H1 (cell line): ENCODE measurements at regions not wholly inside any gene's neighbourhood (a gene's known extent, or its start where the extent isn't known, plus 50 kb on each side); places are given as distances from the start of the nearest gene placed in this dataset.

ENCODE experiments used
- CBX5 ChIP-seq: fragments of 300-800, 300-1000 bp; sonication (generic); IDR thresholded peaks from 2 replicates; pipeline ENCODE4 v1.7.1; 2016; ENCODE audit warnings: antibody characterized with exemption, low read length, low read depth
- CEBPB ChIP-seq: IDR thresholded peaks from 2 replicates; pipeline ENCODE4 v1.6.1; 2012; ENCODE audit warnings: low read depth, low read length
- EGR1 ChIP-seq: IDR thresholded peaks from 2 replicates; pipeline ENCODE4 v1.6.1; 2011; ENCODE audit warnings: low read depth, low read length, borderline replicate concordance
- EP300 ChIP-seq, 2 experiments: IDR thresholded peaks; 1 replicate in 1 of 2; 2 replicates in 1 of 2; pipeline ENCODE4 v1.6.1; 2011 to 2012; ENCODE audit warnings: low read depth in 2 of 2, low read length in 2 of 2, mild to moderate bottlenecking in 2 of 2, borderline replicate concordance in 1 of 2, inconsistent platforms in 1 of 2, moderate library complexity in 1 of 2
- EZH2 ChIP-seq: fragments of 200-600 bp; sonication (generic); IDR thresholded peaks from 2 replicates; pipeline ENCODE4 v1.7.1; 2012; ENCODE audit warnings: low read depth, mild to moderate bottlenecking, moderate library complexity, low read length, inconsistent platforms; ENCODE audit not compliant: severe bottlenecking
- FOSL1 ChIP-seq: IDR thresholded peaks from 2 replicates; pipeline ENCODE4 v1.6.1; 2011; ENCODE audit warnings: mild to moderate bottlenecking, low read depth, low read length, moderate library complexity; ENCODE audit not compliant: insufficient read depth
- GABPA ChIP-seq: IDR thresholded peaks from 2 replicates; pipeline ENCODE4 v1.6.1; 2011; ENCODE audit warnings: mild to moderate bottlenecking, low read length, moderate library complexity, borderline replicate concordance; ENCODE audit not compliant: insufficient read depth
- JUND ChIP-seq: IDR thresholded peaks from 2 replicates; pipeline ENCODE4 v1.6.1; 2011; ENCODE audit warnings: mild to moderate bottlenecking, improper control_type of control experiment, low read length
- POLR2A ChIP-seq, 2 experiments: IDR thresholded peaks; 1 replicate in 1 of 2; 2 replicates in 1 of 2; pipeline ENCODE4 v1.6.1; 2011; ENCODE audit warnings: low read depth in 2 of 2, low read length in 2 of 2, mild to moderate bottlenecking in 2 of 2; ENCODE audit errors: control extremely low read depth in 1 of 2
- POLR2AphosphoS5 ChIP-seq: IDR thresholded peaks from 2 replicates; pipeline ENCODE4 v1.6.1; 2011; ENCODE audit warnings: low read depth, low read length
- RFX5 ChIP-seq: IDR thresholded peaks from 2 replicates; pipeline ENCODE4 v1.6.1; 2011; ENCODE audit warnings: low read depth, low read length, improper control_type of control experiment, borderline replicate concordance
- SIRT6 ChIP-seq: IDR thresholded peaks from one replicate; pipeline ENCODE4 v1.7.1; 2012; ENCODE audit warnings: low read length, inconsistent platforms
- TEAD4 ChIP-seq: IDR thresholded peaks from 2 replicates; pipeline ENCODE4 v1.6.1; 2012; ENCODE audit warnings: low read depth, low read length, inconsistent platforms, mixed read lengths
- TF ChIP-seq, protein P1 (sequence below), 3 experiments: IDR thresholded peaks; 1 replicate in 2 of 3; 2 replicates in 1 of 3; pipeline versions ENCODE4 v1.5.1 to v1.6.1; 2011; ENCODE audit warnings: low read length in 3 of 3, mild to moderate bottlenecking in 3 of 3, inconsistent platforms in 2 of 3, low read depth in 1 of 3, moderate library complexity in 1 of 3; ENCODE audit not compliant: insufficient read depth in 1 of 3; ENCODE audit errors: control extremely low read depth in 1 of 3

DNA sequence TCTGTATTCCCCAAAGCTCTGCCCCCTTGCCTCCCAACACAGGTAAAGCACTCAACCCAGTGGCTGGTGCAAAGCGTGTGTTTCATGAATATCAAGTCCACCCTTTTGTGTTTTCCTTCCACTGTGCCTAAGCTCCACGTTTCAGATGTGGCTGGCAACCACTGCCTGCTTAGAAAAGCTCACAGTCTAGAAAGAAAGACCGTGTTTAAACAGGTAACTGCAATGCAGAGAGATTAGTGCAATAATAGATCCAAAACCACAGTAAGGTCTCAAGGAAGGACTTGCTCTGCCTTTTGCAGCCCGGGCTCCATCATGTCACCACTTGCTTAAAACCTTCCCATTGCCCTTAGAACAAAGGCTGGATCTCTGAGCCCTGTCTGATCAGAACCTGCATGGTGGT, 240.2 kb upstream of the C16orf82 start:
- TF ChIP-seq POLR2AphosphoS5 (no peak), JUND (no peak), CEBPB (no peak), TEAD4 (no peak), GABPA (no peak), EZH2 (no peak), POLR2A (IDR thresholded peaks at IDR 0.05; ENCODE audit: control extremely low read depth in 1 of 2, low read depth in 2 of 2, low read length in 2 of 2) (no peak), CBX5 (no peak), SIRT6 (no peak), EP300 (IDR thresholded peaks at IDR 0.05; ENCODE audit: borderline replicate concordance in 1 of 2, low read depth in 2 of 2, low read length in 2 of 2) (no peak), RFX5 (no peak), FOSL1 (no peak), EGR1 (no peak)
- TF ChIP-seq, protein P1, sequence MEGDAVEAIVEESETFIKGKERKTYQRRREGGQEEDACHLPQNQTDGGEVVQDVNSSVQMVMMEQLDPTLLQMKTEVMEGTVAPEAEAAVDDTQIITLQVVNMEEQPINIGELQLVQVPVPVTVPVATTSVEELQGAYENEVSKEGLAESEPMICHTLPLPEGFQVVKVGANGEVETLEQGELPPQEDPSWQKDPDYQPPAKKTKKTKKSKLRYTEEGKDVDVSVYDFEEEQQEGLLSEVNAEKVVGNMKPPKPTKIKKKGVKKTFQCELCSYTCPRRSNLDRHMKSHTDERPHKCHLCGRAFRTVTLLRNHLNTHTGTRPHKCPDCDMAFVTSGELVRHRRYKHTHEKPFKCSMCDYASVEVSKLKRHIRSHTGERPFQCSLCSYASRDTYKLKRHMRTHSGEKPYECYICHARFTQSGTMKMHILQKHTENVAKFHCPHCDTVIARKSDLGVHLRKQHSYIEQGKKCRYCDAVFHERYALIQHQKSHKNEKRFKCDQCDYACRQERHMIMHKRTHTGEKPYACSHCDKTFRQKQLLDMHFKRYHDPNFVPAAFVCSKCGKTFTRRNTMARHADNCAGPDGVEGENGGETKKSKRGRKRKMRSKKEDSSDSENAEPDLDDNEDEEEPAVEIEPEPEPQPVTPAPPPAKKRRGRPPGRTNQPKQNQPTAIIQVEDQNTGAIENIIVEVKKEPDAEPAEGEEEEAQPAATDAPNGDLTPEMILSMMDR (IDR thresholded peaks at IDR 0.05; ENCODE audit: control extremely low read depth in 1 of 3, insufficient read depth in 1 of 3, low read depth in 1 of 3, low read length in 3 of 3) = no peak
